Sigmoid colon (tissue), 4 donors: ENCODE measurements at regions not wholly inside any gene's neighbourhood (a gene's known extent, or its start where the extent isn't known, plus 50 kb on each side); places are given as distances from the start of the nearest gene placed in this dataset.

Source experiments
- CTCF ChIP-seq, 4 experiments: fragments of 450-650 bp in 3 of 4; fragments of 200-600 bp in 1 of 4; IDR thresholded peaks; one replicate each; pipeline ENCODE4 v1.5.1; 2016 to 2019; ENCODE audit warnings: antibody characterized with exemption in 4 of 4, mild to moderate bottlenecking in 3 of 4, moderate library complexity in 2 of 4
- EP300 ChIP-seq, 4 donors: sonication (generic); formaldehyde crosslinking; IDR thresholded peaks; one replicate each; pipeline ENCODE4 v1.6.1; 2017; ENCODE audit warnings: antibody characterized with exemption in 4 of 4
- POLR2A ChIP-seq, 2 donors: fragments of 450-650 bp; IDR thresholded peaks; one replicate each; pipeline ENCODE4 v1.6.1; 2016; ENCODE audit warnings: antibody characterized with exemption in 2 of 2, mild to moderate bottlenecking in 2 of 2, moderate library complexity in 2 of 2
- POLR2AphosphoS5 ChIP-seq, 4 donors: sonication (generic); formaldehyde crosslinking; IDR thresholded peaks; one replicate each; pipeline ENCODE4 v1.6.1; 2017; ENCODE audit warnings: antibody characterized with exemption in 4 of 4

- no peak for TF ChIP-seq CTCF (IDR thresholded peaks at IDR 0.05)
- TF ChIP-seq POLR2AphosphoS5 (IDR thresholded peaks at IDR 0.05) = no peak
- no peak for TF ChIP-seq POLR2A (IDR thresholded peaks at IDR 0.05)
- TF ChIP-seq EP300 (IDR thresholded peaks at IDR 0.05) = no peak
Measured at GRCh38 chr17:77824102-77824779, 134.3 kb upstream of the TNRC6C start.
